ENCODE measurements at regions not wholly inside any gene's neighbourhood (a gene's known extent, or its start where the extent isn't known, plus 50 kb on each side); places are given as distances from the start of the nearest gene placed in this dataset.

GRCh38 chr3:83354205-83354604 is 1592.8 kb upstream of the GBE1 start:
- H3K4me1 ChIP-seq = no peaks in the 10 kb centered on the region
- intact Hi-C loops (cut with DNase I) = no loop called here
- FAIRE-seq (no peak), DNase-seq (no peak), ATAC-seq (no peak)
- H3K9me3 ChIP-seq = no peaks in the 10 kb centered on the region
- no peak overlapping the region for H3K27ac ChIP-seq
- H3K36me3 ChIP-seq = no peaks in the 10 kb centered on the region
- H3K4me3 ChIP-seq = no peak overlapping the region
- WGBS, 2 donors = 58 to 77% methylated on average over 2 of the region's 2 CpGs
- no peaks in the 10 kb centered on the region for H3K27me3 ChIP-seq
- no peak for TF ChIP-seq CTCF (IDR thresholded peaks at IDR 0.05)

GRCh38 chr3:83393276-83393675 is 1565.5 kb upstream of the CADM2 start:
- no peaks in the 10 kb centered on the region for H3K27me3 ChIP-seq
- no peak overlapping the region for H3K4me3 ChIP-seq
- no peak for DNase-seq
- intact Hi-C loops (cut with DNase I) = no loop called here
- TF ChIP-seq CTCF (IDR thresholded peaks at IDR 0.05) = no peak
- H3K36me3 ChIP-seq = no peaks in the 10 kb centered on the region
- no peak for ATAC-seq
- 85 to 95% methylated on average over 3 of the region's 3 CpGs for WGBS, 2 donors
- FAIRE-seq = no peak
- no peak overlapping the region for H3K27ac ChIP-seq
- no peaks in the 10 kb centered on the region for H3K4me1 ChIP-seq
- H3K9me3 ChIP-seq = no peaks in the 10 kb centered on the region

- FAIRE-seq (no peak), DNase-seq (peak in 1 of 6 donors; percentile 49)
Observed at GRCh38 chr3:83403927-83404326, 1554.9 kb upstream of the CADM2 start.

GRCh38 chr3:83426300-83426699 is 1532.5 kb upstream of the CADM2 start:
- ATAC-seq (peak; percentile 27 to 79 (median 42)), FAIRE-seq (no peak), DNase-seq (no peak)
- Histone ChIP-seq H3K9me3 (no peaks in the 10 kb centered on the region), H3K27ac (no peak overlapping the region), H3K27me3 (no peaks in the 10 kb centered on the region), H3K4me3 (no peak overlapping the region), H3K4me1 (peaks cover 0 to 3% (median 0%) of the 10 kb centered on the region in 3 donors), H3K36me3 (no peaks in the 10 kb centered on the region)
- 33 to 34% methylated on average over 2 of the region's 2 CpGs for WGBS, 2 donors
- TF ChIP-seq CTCF (IDR thresholded peaks at IDR 0.05) = no peak
- intact Hi-C loops (cut with DNase I) = no loop called here

More at GRCh38 chr3:83403927-83404326, 1554.9 kb upstream of the CADM2 start:
- no peak for TF ChIP-seq CTCF (IDR thresholded peaks at IDR 0.05)
- H3K9me3 ChIP-seq = no peaks in the 10 kb centered on the region
- no peak for ATAC-seq
- no peaks in the 10 kb centered on the region for H3K36me3 ChIP-seq
- no peaks in the 10 kb centered on the region for H3K4me1 ChIP-seq
- no peak overlapping the region for H3K4me3 ChIP-seq
- intact Hi-C loops (cut with DNase I) = no loop called here
- H3K27ac ChIP-seq = no peak overlapping the region
- 61 to 80% methylated on average over 9 to 10 of the region's 10 CpGs for WGBS, 2 donors
- H3K27me3 ChIP-seq = no peaks in the 10 kb centered on the region

- no peaks in the 10 kb centered on the region for H3K9me3 ChIP-seq
- ATAC-seq (no peak), FAIRE-seq (no peak), DNase-seq (no peak)
- H3K36me3 ChIP-seq = no peaks in the 10 kb centered on the region
- 35 to 40% methylated on average over 3 of the region's 3 CpGs for WGBS, 2 donors
- no peak overlapping the region for H3K4me3 ChIP-seq
- no peaks in the 10 kb centered on the region for H3K4me1 ChIP-seq
- intact Hi-C loops (cut with DNase I) = no loop called here
- no peaks in the 10 kb centered on the region for H3K27me3 ChIP-seq
- TF ChIP-seq CTCF (IDR thresholded peaks at IDR 0.05) = no peak
- no peak overlapping the region for H3K27ac ChIP-seq
Observed at GRCh38 chr3:83434880-83435587, 1523.8 kb upstream of the CADM2 start.

All from pancreas (tissue), 10 donors.